GM03348 (cell line): ENCODE measurements at regions not wholly inside any gene's neighbourhood (a gene's known extent, or its start where the extent isn't known, plus 50 kb on each side); places are given as distances from the start of the nearest gene placed in this dataset.

ENCODE experiments used
- DNase-seq: peaks from one replicate; pipeline ENCODE4 v3.0.0; 2012; ENCODE audit warnings: low spot score

DNA sequence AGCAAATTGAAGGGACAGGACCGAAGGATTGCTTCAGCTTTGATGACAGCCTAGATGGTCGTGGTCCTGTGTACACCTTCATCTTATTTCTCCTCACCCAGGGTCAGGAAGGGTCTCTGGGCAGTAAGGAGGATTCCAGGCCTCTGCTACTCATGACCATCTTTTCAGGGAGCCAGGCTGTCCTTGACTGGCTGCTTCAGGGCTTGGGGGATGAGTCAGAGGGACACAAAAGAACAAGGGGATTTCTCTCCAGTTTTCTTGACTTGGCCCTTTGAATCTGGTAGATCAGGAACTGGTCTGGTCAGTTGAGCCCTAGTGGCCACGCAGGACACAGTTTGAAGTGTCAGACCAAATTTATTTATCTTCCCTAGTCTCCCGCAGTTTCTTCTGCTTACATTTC lies 402.1 kb upstream of the CHD6 start:
- no peak for DNase-seq

DNA sequence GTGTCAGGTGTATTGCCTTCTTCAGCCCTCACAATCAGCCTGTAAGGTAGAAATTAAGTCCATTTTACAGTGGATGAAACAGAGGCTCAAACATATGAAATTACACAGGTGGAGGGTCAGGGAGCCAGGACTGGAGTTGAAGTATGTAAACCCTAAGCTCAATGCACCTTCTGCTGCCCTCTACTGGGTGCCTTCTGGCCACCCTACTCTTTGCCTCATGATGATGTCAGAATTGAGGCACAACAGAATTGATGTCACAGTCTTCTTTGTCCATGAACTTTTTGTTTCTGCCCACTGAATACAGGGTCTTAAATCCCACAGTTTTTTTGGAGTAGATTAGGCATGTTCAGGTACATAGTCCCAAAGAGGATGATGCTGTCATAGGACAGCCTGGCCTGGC lies 400.8 kb upstream of the CHD6 start:
- no peak for DNase-seq

DNA sequence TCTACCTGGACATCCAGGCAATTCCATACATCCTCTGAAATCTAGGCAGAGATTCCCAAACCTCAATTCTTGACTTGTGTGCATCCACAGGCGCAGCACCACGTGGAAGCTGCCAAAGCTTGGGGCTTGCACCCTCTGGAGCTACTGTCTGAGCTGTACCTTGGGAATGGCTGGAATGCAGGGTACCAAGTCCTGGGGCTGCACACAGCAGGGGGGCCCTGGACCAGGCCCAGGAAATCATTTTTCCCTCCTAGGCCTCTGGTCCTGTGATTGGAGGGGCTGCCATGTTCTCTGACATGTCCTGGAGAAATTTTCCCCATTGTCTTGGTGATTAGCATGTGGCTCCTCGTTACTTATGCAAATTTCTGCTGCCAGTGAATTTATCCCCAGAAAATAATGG lies 391.9 kb upstream of the CHD6 start:
- DNase-seq = no peak

DNA sequence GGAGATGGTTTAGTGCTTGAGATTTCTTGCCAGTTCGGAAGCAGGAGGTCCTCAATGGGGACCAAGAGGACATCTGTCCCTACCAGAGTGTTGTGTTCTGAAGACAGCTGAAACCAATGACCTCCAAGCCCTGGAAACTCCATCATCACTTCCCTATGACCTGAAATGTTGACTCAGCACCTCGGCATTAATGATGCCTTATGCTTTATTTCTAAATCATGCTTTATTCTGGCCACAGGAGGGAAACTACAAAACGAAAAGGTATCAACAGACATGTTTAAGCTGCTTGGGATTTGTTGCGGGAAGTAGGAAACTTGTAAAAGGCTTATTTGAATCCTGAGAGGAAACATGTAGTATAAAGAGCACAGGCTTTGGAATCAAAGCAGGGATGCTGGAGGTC lies 389.1 kb upstream of the CHD6 start:
- DNase-seq = no peak

GRCh38 chr20:42005211-42005610 lies 387.0 kb upstream of the CHD6 start:
- no peak for DNase-seq

DNA sequence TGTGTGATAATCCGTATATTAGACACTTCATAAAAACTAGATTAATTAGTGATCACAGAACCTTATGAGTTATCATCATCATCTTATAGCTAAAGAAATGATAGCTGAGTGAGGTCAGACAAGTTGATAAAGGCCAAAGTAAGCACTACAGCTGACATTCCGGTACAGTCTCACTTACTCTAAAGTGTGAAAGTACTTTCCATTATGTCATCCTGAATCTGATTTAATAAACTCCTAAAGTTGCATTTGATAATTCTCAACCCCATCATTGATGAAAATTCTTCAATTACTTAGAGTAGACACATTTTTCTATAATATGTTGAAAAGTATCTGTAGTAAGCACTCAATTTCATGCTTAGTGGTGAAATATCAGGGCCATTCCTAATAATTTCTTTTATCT lies 385.2 kb upstream of the CHD6 start:
- no peak for DNase-seq

DNA sequence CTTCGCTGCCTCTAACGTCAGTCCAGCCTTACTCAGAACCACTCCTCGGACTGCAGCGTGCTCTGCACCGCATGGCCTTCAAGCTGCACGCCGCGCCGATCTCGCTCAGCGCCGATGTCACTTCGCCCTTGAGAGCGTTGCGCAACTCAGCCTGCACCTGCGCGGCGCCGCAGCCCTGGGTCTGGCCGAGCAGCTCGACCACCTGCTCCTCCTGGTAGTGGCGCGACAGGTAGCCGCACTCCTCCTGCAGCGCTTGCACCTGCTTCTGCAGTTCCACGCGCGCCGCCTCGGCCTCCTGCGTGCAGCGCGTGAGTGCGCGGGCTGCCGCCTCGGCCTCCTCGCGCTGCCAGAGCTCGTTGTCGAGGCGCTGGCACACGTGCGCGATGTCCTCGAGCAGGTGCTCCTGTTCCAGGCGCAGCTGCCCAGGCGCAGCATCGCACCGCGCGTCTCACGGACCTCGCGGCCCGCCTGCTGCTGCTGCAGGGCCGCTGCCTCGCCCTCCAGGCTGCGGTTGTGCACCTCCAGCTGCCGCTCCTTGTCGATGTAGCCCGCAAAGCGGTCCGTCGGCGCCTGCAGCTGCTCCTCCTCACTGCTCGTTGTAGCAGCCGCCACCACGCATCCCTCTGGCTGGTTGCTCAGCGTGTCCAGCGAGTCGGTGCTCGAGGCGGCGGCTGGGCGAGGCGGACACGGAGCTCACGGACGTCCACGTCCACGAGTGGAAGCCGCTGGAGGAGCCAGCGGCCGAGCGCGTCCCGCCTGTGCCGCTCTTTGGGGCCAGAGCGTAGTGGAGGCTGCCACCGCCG lies 380.6 kb upstream of the CHD6 start:
- DNase-seq = no peak

DNA sequence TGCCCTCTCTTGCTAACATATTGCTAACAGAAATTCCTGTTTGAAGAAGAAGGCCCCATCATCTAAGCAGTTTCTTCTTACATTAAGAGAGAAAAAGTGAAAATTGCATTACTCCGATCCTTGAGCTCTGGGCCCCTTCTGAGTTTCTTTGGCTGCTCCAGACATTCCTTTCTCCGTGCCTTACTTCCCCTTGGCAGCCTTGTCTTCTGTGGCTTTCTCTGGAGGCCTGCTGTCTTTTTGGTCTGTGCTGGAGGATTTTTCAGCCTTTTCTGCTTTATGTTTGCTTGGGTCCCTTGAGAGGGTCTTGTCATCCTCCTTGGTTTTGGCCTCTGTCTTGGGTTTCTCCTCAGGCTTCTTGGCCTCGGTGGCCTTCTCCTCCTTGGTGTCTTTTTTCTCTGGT lies 378.8 kb upstream of the CHD6 start:
- no peak for DNase-seq

GRCh38 chr20:41992481-41992880 lies 374.3 kb upstream of the CHD6 start:
- DNase-seq = no peak

GRCh38 chr20:41991412-41991811 lies 373.2 kb upstream of the CHD6 start:
- no peak for DNase-seq

- DNase-seq = no peak
Measured at GRCh38 chr20:41989935-41990635, 371.9 kb upstream of the CHD6 start.

DNA sequence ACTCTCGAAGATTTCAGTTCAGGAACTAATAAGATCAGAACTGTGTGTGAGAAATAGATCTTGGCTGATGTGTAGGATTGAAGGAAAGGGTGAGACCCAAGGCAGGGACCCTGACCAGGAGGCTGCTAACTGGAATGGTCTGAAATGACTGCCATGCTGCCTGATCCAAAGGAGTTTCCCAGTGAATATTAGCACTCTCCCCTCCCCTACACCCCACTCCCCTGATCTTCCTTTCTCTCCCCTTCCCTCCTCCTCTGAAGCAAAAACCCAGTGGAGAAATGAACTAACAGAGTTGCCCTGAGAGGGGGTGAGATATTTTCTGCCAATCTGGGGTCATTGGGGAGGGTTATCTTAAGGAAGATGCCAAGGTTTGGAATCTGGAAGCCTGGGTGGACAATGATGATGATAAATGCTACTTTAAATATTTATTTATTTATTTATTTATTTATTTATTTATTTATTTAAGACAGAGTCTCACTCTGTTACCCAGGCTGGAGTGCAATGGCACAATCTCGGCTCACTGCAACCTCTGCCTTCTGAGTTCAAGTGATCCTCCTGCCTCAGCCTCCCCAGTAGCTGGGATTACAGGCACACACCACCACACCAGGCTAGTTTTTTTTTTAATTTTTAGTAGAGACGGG lies 371.0 kb upstream of the CHD6 start:
- no peak for DNase-seq

DNA sequence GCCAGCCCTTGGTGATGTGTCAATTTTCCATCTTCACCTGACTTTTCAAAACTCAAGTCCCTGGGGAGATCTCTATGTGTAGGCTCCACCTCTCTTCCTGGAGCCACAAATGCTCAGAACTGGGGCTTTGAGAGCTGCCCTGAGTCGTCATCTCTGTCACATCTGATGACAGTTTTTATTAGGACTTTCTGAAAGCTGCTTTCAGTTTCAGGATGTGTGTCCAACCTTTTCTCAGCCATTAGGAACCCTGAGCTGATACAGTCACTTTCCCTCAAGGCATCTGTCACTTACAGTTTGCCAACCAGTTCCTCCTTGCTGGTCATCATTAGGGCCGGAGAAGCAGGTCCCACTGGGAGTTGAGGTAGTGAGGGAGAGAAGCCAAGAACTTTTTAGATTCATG lies 365.9 kb upstream of the CHD6 start:
- no peak for DNase-seq

DNA sequence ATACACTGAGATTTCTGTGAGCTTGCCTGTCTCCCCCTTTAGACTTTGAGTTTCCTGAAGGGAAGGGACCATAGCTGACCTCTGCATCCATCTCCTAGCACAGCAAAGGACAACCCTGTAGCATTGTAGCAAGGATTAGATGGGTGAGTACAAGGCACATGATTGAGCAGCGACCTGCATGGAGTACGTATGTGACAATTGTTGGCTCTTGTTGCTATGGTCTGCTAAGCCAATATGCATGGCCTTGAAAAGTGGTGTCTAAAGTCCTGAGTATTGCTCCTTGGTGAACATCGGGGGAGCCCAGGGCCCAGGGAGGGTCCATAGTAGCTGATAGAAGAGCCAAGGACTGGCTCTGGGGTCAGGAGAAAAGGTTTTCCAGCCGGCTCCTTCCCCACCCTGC lies 365.0 kb upstream of the CHD6 start:
- DNase-seq = no peak

GRCh38 chr20:41981746-41982145 lies 363.6 kb upstream of the CHD6 start:
- DNase-seq = no peak

DNA sequence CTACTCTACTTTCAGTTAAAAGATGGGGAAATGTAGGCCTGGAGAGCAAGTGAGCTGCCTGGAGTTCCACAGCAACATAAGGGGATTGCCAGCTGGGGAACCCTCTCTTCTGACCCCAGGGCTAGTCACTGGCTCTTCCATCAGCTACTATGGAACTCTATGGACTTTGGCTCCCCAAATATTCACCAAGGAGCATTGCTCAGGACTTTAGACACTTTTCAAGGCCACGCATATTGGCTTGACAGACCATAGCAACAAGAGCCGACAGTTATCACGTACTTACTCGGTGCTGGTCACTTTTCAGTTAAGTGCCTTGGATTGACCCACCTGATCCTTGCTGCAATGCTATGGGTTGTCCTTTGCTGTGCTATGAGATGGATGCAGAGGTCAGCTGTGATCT lies 360.7 kb upstream of the CHD6 start:
- no peak for DNase-seq

- no peak for DNase-seq
Measured at GRCh38 chr20:41978246-41978790, 360.1 kb upstream of the CHD6 start.

DNA sequence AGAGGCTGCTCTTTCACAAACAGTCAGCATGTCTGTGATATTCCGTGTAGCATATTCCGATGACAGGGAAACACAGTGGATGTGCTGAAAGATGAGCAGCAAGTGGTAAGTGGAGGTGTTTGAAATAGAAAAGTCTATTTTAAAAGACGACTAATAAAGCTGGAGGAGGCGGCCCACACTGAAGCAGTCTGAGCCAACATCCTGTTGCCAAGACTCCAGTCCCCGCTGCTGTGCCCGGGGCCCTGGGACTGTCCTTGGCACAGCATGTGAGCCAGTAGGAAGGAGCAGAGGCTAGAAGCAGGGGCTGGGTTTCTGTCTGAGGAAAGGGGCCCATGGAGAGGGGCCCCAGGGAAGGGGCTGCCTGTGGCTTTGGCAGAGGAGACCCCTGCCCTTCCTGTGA lies 351.5 kb upstream of the CHD6 start:
- DNase-seq = no peak

GRCh38 chr20:41960166-41960565 lies 342.0 kb upstream of the CHD6 start:
- DNase-seq = no peak

- DNase-seq = no peak
Measured at GRCh38 chr20:41958391-41958790, 340.2 kb upstream of the CHD6 start.

- no peak for DNase-seq
Measured at GRCh38 chr20:41956338-41957074, 338.3 kb upstream of the CHD6 start.

- no peak for DNase-seq
Measured at GRCh38 chr20:41952166-41952565, 334.0 kb upstream of the CHD6 start.
